Stimulated activated naive CD8-positive, alpha-beta T cell treated with anti-CD3 and anti-CD28 coated beads, Interleukin-15, amount 100 ng/mL, for 72 hours (primary cell): ENCODE measurements at regions not wholly inside any gene's neighbourhood (a gene's known extent, or its start where the extent isn't known, plus 50 kb on each side); places are given as distances from the start of the nearest gene placed in this dataset.

Experiments
- ATAC-seq: fragments of 150-1000 bp; cut with Tn5 transposase; 2 replicates; pipeline ENCODE4 v1.10.0; 2021; ENCODE audit warnings: mild to moderate bottlenecking, moderate library complexity
- DNase-seq, 2 donors: peaks; one replicate each; pipeline ENCODE4 v3.0.0; 2021 to 2022
- H3K27ac Mint-ChIP-seq, 2 donors: one replicate each; pipeline ENCODE4 v1.8.0; 2022; ENCODE audit warnings: mild to moderate bottlenecking in 2 of 2, mixed read lengths in 2 of 2, moderate library complexity in 2 of 2
- H3K27me3 Mint-ChIP-seq: one replicate; pipeline ENCODE4 v1.8.0; 2022; ENCODE audit warnings: mixed read lengths
- H3K4me1 Mint-ChIP-seq: one replicate; pipeline ENCODE4 v1.8.0; 2022; ENCODE audit warnings: mild to moderate bottlenecking, mixed read lengths
- H3K4me3 Mint-ChIP-seq, 2 donors: one replicate each; pipeline ENCODE4 v1.8.0; 2022; ENCODE audit warnings: mild to moderate bottlenecking in 2 of 2, mixed read lengths in 2 of 2, moderate library complexity in 1 of 2
- H3K9me3 Mint-ChIP-seq, 2 donors: one replicate each; pipeline ENCODE4 v1.8.0; 2022; ENCODE audit warnings: mixed read lengths in 2 of 2

DNA sequence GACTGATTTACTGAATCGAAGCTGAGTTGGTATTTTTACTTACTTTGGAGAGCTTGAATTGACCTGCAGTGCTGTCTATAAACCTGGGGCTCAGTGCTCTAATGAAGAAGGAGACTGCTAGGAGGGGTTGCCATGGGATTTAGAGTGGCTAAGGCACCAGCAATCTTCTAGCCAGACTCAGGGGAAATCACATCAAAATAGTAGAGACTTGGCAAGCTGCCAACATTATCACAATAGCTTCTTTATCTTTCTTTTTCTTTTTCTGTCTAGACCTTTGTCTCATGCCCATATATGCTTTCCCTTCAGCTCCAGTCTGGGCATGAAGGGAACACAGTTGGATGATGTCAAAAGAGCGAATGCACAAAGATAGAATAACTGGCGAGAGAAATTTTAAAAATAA is 301.1 kb upstream of the DPYD start:
- Mint-ChIP-seq H3K4me3 (no peak overlapping the region), H3K4me1 (no peaks in the 10 kb centered on the region), H3K27me3 (no peaks in the 10 kb centered on the region), H3K27ac (no peak overlapping the region), H3K9me3 (no peaks in the 10 kb centered on the region)
- ATAC-seq (no peak), DNase-seq (no peak)

- DNase-seq, result no peak
- Mint-ChIP-seq H3K9me3 (peaks cover 0 to 5% of the 10 kb centered on the region in 2 donors), H3K27me3 (no peaks in the 10 kb centered on the region), H3K4me3 (no peak overlapping the region), H3K27ac (no peak overlapping the region), H3K4me1 (no peaks in the 10 kb centered on the region)
- ATAC-seq, result no peak
Measured at GRCh38 chr1:98217601-98218000, 296.8 kb upstream of the DPYD start.

- no peak for DNase-seq
- ATAC-seq, result no peak
- H3K9me3 Mint-ChIP-seq, result peaks cover 0 to 5% of the 10 kb centered on the region in 2 donors
- H3K27me3 Mint-ChIP-seq, result no peaks in the 10 kb centered on the region
- H3K4me3 Mint-ChIP-seq, result no peak overlapping the region
- H3K27ac Mint-ChIP-seq, result no peak overlapping the region
- H3K4me1 Mint-ChIP-seq, result no peaks in the 10 kb centered on the region
Measured at GRCh38 chr1:98216304-98216703, 295.5 kb upstream of the DPYD start.

DNA sequence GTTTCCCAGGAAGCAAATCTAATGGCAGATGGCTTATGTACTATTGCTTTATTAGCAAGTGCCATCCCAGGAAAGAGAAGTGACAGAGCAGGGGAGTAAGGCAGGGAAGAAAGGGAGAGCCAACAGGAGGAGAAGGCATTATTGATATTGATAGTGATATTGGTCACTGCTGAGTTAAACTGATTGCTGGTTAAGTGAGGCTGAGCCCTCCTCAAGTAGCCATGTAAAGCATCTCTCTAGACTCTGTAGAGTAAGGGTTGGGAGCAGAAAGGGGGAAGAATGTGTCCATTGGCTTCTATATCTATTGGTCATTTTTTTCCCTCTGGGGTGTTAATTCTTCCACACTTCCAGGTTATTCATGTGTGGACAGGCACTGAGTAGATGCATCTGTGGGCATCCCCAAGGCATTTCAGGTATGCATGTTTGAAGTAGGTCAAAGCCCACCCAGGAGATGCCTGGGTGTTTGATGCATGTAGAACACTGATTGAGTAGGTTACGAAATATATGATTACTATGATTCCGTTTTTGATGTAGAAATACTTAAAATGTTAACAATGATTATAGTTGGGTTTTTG is 290.5 kb upstream of the DPYD start:
- Mint-ChIP-seq H3K27ac (no peak overlapping the region), H3K27me3 (no peaks in the 10 kb centered on the region), H3K4me3 (no peak overlapping the region), H3K4me1 (no peaks in the 10 kb centered on the region), H3K9me3 (peaks cover 5% of the 10 kb centered on the region in 2 donors)
- DNase-seq, result no peak
- ATAC-seq, result no peak

DNA sequence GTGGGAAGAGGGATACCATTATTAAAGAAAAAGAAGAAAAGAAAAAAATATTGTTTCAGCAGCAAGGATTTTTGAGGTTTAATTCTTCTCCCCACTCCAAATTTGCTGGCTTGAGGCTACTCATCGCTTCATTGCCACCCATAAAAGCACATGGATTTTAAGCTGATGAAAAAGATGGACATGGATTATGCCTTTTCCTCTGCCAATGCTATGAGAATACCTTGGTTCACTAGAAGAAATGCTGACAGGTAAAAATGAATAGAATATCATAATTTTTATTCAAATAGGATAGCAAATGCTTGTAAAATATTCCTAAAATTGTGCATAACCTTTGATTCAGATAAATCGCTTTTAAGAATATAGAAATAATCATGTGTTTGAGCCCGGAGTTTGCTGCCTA is 289.7 kb upstream of the DPYD start:
- Mint-ChIP-seq H3K4me1 (no peaks in the 10 kb centered on the region), H3K9me3 (peaks cover 3 to 7% of the 10 kb centered on the region in 2 donors), H3K4me3 (no peak overlapping the region), H3K27me3 (no peaks in the 10 kb centered on the region), H3K27ac (no peak overlapping the region)
- ATAC-seq, result no peak
- DNase-seq, result no peak

GRCh38 chr1:98210064-98210463 is 289.2 kb upstream of the DPYD start:
- Mint-ChIP-seq H3K4me3 (no peak overlapping the region), H3K9me3 (peaks cover 5 to 7% of the 10 kb centered on the region in 2 donors), H3K27me3 (no peaks in the 10 kb centered on the region), H3K27ac (no peak overlapping the region), H3K4me1 (no peaks in the 10 kb centered on the region)
- ATAC-seq (no peak), DNase-seq (no peak)

- H3K4me3 Mint-ChIP-seq, result no peak overlapping the region
- H3K4me1 Mint-ChIP-seq, result no peaks in the 10 kb centered on the region
- no peak for ATAC-seq
Measured at GRCh38 chr1:98205291-98206017, 284.6 kb upstream of the DPYD start.

DNA sequence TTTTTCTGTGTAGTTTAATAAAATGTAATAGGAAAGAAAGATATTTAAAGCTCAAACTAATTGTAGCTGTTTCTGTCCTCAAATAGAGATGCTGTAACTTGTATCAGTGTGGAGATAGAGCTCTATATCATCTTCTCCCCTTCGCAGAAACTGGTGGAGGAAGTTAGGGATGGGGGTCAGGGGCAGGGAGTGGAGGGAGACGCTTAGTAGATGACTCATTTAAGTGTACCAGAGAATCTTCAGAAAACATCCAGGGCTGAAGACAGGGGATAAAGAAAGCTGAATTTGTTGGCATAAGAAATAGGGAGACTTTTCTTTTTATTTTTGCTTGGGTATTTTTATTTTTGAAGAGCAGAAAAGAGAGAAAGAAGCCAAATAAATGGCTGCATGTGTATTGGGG is 282.6 kb upstream of the DPYD start:
- Mint-ChIP-seq H3K4me3 (no peak overlapping the region), H3K9me3 (peaks cover 7 to 13% of the 10 kb centered on the region in 2 donors), H3K4me1 (no peaks in the 10 kb centered on the region), H3K27me3 (no peaks in the 10 kb centered on the region), H3K27ac (no peak overlapping the region)
- ATAC-seq, result no peak
- DNase-seq, result no peak

More at GRCh38 chr1:98205291-98206017, 284.6 kb upstream of the DPYD start:
- DNase-seq, result no peak
- Mint-ChIP-seq H3K9me3 (peaks cover 7 to 13% of the 10 kb centered on the region in 2 donors), H3K27me3 (no peaks in the 10 kb centered on the region), H3K27ac (peak overlapping the region in 1 of 2 donors; percentile 17)

DNA sequence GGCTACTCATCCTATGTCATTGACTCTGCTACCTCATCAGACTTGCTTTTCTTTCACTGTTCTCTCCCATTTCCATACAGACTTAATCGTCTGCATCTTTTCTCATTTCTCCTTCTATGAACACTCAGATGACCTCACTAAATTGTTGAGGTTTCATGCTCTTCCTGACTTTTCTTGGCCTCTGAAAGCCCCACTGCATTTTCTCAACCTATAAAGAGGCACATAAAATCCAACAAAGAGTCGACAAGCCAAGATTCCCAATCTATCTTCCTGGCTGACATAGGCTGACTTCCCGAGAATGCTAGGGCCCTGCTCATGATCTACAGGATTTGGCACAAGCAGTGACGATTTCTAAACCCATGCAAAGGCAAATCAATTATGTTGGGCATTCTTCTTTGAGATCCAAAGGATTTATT is 280.8 kb upstream of the DPYD start:
- H3K4me3 Mint-ChIP-seq, result no peak overlapping the region
- H3K27ac Mint-ChIP-seq, result no peak overlapping the region
- DNase-seq, result no peak
- no peaks in the 10 kb centered on the region for H3K27me3 Mint-ChIP-seq
- ATAC-seq, result no peak
- peaks cover 6 to 13% of the 10 kb centered on the region in 2 donors for H3K9me3 Mint-ChIP-seq
- H3K4me1 Mint-ChIP-seq, result no peaks in the 10 kb centered on the region

DNA sequence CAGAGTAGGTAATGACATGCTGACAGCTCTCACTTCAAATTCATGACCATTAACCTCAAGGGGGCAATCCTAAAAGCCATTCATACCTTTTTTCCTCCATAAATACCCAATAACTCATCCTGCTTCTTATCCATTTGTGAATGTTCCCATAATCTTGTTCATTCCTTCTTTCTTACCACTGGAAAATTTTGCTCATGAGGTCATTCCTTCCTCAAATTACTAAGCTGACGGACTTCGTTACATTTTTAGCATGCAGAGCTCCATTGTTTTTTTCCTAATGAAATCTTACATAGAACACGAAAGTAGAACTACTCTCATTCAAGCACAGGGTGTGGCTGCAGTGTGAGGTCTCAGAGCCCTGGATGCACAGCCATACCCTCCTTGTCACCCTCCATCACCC is 276.5 kb upstream of the DPYD start:
- Mint-ChIP-seq H3K9me3 (no peaks in the 10 kb centered on the region), H3K4me3 (no peak overlapping the region), H3K27ac (no peak overlapping the region), H3K4me1 (no peaks in the 10 kb centered on the region), H3K27me3 (no peaks in the 10 kb centered on the region)
- DNase-seq, result no peak
- ATAC-seq, result no peak

DNA sequence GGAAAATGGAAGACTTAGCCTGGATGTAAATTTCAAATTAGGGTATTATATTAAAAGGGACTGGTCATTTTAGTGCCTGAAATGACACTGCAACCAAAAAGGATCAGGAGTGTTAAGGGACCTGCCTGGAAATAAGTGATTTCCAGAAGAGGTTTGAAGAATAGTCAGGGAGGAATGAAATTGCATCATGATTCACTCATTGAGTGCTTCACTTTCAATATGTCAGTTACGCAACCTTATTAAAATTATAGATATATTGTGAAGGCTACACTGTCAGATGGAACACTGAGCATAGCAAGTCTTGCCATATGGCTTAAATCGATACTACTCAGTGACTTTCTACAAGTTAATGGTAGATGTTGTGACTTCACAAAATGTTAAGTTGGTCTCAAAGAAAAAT is 275.2 kb upstream of the DPYD start:
- ATAC-seq (no peak), DNase-seq (no peak)
- Mint-ChIP-seq H3K4me1 (no peaks in the 10 kb centered on the region), H3K27me3 (no peaks in the 10 kb centered on the region), H3K27ac (no peak overlapping the region), H3K9me3 (no peaks in the 10 kb centered on the region), H3K4me3 (no peak overlapping the region)

GRCh38 chr1:98188774-98189173 is 267.9 kb upstream of the DPYD start:
- DNase-seq, result no peak
- Mint-ChIP-seq H3K9me3 (no peaks in the 10 kb centered on the region), H3K4me1 (no peaks in the 10 kb centered on the region), H3K27me3 (no peaks in the 10 kb centered on the region), H3K27ac (no peak overlapping the region), H3K4me3 (no peak overlapping the region)
- no peak for ATAC-seq

- ATAC-seq (no peak), DNase-seq (no peak)
- Mint-ChIP-seq H3K4me3 (no peak overlapping the region), H3K4me1 (no peaks in the 10 kb centered on the region), H3K27ac (no peak overlapping the region), H3K9me3 (no peaks in the 10 kb centered on the region), H3K27me3 (no peaks in the 10 kb centered on the region)
Measured at GRCh38 chr1:98184856-98185255, 264.0 kb upstream of the DPYD start.

DNA sequence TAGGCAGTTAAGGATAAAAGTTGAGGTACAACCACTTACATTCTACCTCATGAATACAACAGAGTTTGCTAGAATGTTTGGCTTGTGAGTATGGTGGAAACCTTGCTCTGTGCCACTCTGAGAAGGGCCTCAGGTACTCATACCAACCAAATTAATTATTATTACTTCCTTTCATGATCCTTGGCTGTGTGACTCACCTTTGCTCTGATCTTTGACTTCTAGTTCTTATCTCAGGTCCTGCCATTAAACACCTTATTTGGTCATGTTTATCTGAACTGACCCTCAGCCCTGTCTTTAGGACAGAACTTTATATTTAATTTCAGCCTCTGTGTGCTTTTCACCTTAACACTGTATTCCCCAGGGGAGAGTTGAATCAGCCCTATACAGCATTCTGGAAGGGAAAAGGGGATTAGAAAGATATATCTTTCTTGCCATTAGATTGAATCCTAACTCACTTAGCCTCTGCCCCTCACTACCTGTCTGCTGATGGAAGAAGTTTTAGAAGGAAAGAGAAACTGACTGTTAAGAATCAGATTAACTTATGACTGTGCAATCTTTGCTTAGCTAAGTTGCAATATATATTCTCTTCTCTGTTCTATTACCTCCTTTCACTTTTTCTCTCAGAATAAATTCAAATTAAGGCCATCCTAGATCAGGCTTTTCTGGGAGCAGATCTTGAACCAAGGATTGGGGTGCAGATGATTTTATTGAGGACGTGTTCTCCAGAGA is 260.4 kb upstream of the DPYD start:
- no peaks in the 10 kb centered on the region for H3K27me3 Mint-ChIP-seq
- no peak overlapping the region for H3K27ac Mint-ChIP-seq
- no peak for ATAC-seq
- H3K4me3 Mint-ChIP-seq, result no peak overlapping the region
- H3K4me1 Mint-ChIP-seq, result no peaks in the 10 kb centered on the region
- no peak for DNase-seq
- H3K9me3 Mint-ChIP-seq, result no peaks in the 10 kb centered on the region

- Mint-ChIP-seq H3K27me3 (no peaks in the 10 kb centered on the region), H3K9me3 (no peaks in the 10 kb centered on the region), H3K27ac (no peak overlapping the region), H3K4me1 (no peaks in the 10 kb centered on the region), H3K4me3 (no peak overlapping the region)
- no peak for DNase-seq
- no peak for ATAC-seq
Measured at GRCh38 chr1:98179151-98179773, 258.4 kb upstream of the DPYD start.

DNA sequence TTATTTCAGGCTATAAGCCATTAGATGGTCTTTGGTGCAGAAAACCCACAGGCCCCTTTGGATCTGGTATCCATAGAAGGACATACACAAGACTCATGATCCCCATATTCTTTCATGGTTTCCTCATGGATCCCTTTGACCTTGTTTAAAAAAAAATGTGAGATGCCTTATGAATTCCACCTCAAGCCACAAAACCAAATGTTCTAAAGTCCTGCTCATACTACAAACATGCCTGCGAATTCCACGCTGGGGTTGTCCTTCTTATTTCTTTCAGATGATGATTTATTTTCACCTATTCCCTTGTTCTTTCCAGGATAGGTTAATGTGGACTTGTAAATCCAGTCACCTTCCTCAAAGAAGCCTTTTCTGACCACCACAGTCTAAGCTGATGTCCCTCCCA is 256.9 kb upstream of the DPYD start:
- no peaks in the 10 kb centered on the region for H3K27me3 Mint-ChIP-seq
- H3K27ac Mint-ChIP-seq, result no peak overlapping the region
- H3K9me3 Mint-ChIP-seq, result no peaks in the 10 kb centered on the region
- DNase-seq (no peak), ATAC-seq (no peak)
- no peak overlapping the region for H3K4me3 Mint-ChIP-seq
- no peaks in the 10 kb centered on the region for H3K4me1 Mint-ChIP-seq
